HEK293 (cell line): ENCODE measurements at regions not wholly inside any gene's neighbourhood (a gene's known extent, or its start where the extent isn't known, plus 50 kb on each side); places are given as distances from the start of the nearest gene placed in this dataset.

Source experiments
- CTCF ChIA-PET: fragments of 350-600 bp; formaldehyde crosslinking; extraction: SDS; loops from one replicate; lab custom pipeline; 2021; ENCODE audit warnings: antibody characterized with exemption; lab: Yijun Ruan, JAX
- POLR2A ChIA-PET: fragments of 300-600 bp; formaldehyde crosslinking; extraction: SDS; loops from one replicate; lab custom pipeline; 2020; ENCODE audit warnings: antibody characterized with exemption, inconsistent platforms; lab: Yijun Ruan, JAX
- H3K27ac ChIP-seq: fragments of 200-500 bp; sonication (Bioruptor generic); 2 replicates; pipeline ENCODE4 v1.5.1; 2014; ENCODE audit warnings: low read depth, low read length, control low read depth, inconsistent platforms; ENCODE audit errors: extremely low read depth
- H3K36me3 ChIP-seq, 2 experiments: fragments of 200-500 bp in 1 of 2; sonication (Bioruptor generic) in 1 of 2; 1 replicate in 1 of 2; 2 replicates in 1 of 2; pipeline ENCODE4 v1.5.1; 2014 to 2017; ENCODE audit warnings: inconsistent platforms in 2 of 2, low read length in 2 of 2; ENCODE audit not compliant: control insufficient read depth in 2 of 2, insufficient read depth in 1 of 2
- H3K4me1 ChIP-seq: fragments of 200-500 bp; sonication (Bioruptor generic); 2 replicates; pipeline ENCODE4 v1.5.1; 2014; ENCODE audit warnings: mild to moderate bottlenecking, low read length, inconsistent platforms; ENCODE audit not compliant: control insufficient read depth, insufficient read depth
- H3K4me3 ChIP-seq: 2 replicates; pipeline ENCODE4 v1.5.1; 2011; ENCODE audit warnings: low read depth, mild to moderate bottlenecking, control low read depth, low read length, moderate library complexity
- H3K9me3 ChIP-seq: fragments of 200-500 bp; sonication (Bioruptor generic); 2 replicates; pipeline ENCODE4 v1.5.1; 2014; ENCODE audit warnings: low read depth, low read length, inconsistent platforms; ENCODE audit not compliant: control insufficient read depth, insufficient read depth
- ATF2 ChIP-seq: fragments of 450-650 bp; formaldehyde crosslinking; IDR thresholded peaks from 2 replicates; pipeline ENCODE4 v1.5.1; 2016; ENCODE audit warnings: missing biosample characterization, missing genetic modification characterization, low read depth
- BCL11A ChIP-seq: fragments of 450-650 bp; formaldehyde crosslinking; IDR thresholded peaks from 2 replicates; pipeline ENCODE4 v1.5.1; 2016; ENCODE audit warnings: low read depth, missing biosample characterization, missing genetic modification characterization
- BCL6B ChIP-seq: fragments of 450-650 bp; formaldehyde crosslinking; IDR thresholded peaks from 2 replicates; pipeline ENCODE4 v1.5.1; 2017; ENCODE audit warnings: missing biosample characterization, missing genetic modification characterization
- HOXD13 ChIP-seq: sonication (generic); formaldehyde crosslinking; IDR thresholded peaks from 2 replicates; pipeline ENCODE4 v1.8.0; 2022; ENCODE audit warnings: missing genetic modification reagents, borderline replicate concordance
- KLF16 ChIP-seq: fragments of 450-650 bp; formaldehyde crosslinking; IDR thresholded peaks from 2 replicates; pipeline ENCODE4 v1.5.1; 2017; ENCODE audit warnings: missing biosample characterization, missing genetic modification characterization
- OVOL3 ChIP-seq: fragments of 450-650 bp; formaldehyde crosslinking; IDR thresholded peaks from 2 replicates; pipeline ENCODE4 v1.5.1; 2016; ENCODE audit warnings: missing biosample characterization, missing genetic modification characterization
- SP2 ChIP-seq: fragments of 450-650 bp; formaldehyde crosslinking; IDR thresholded peaks from 2 replicates; pipeline ENCODE4 v1.5.1; 2016; ENCODE audit warnings: missing biosample characterization, missing genetic modification characterization
- TRIM28 ChIP-seq: IDR thresholded peaks from 2 replicates; pipeline ENCODE4 v1.6.1; 2011; ENCODE audit warnings: low read length, control low read depth, borderline replicate concordance
- YY1 ChIP-seq: fragments of 450-650 bp; formaldehyde crosslinking; IDR thresholded peaks from 2 replicates; pipeline ENCODE4 v1.5.1; 2018; ENCODE audit warnings: missing biosample characterization, missing genetic modification characterization
- ZFP3 ChIP-seq: fragments of 450-650 bp; formaldehyde crosslinking; IDR thresholded peaks from 2 replicates; pipeline ENCODE4 v1.5.1; 2016; ENCODE audit warnings: low read depth, missing biosample characterization, missing genetic modification characterization
- ZFP69B ChIP-seq: fragments of 450-650 bp; formaldehyde crosslinking; IDR thresholded peaks from 2 replicates; pipeline ENCODE4 v1.5.1; 2016; ENCODE audit warnings: missing biosample characterization, missing genetic modification characterization
- ZNF155 ChIP-seq: fragments of 450-650 bp; formaldehyde crosslinking; IDR thresholded peaks from 2 replicates; pipeline ENCODE4 v1.5.1; 2016; ENCODE audit warnings: missing biosample characterization, missing genetic modification characterization
- ZNF175 ChIP-seq: fragments of 450-650 bp; formaldehyde crosslinking; IDR thresholded peaks from 2 replicates; pipeline ENCODE4 v1.5.1; 2016; ENCODE audit warnings: missing biosample characterization, missing genetic modification characterization
- ZNF184 ChIP-seq: fragments of 450-650 bp; IDR thresholded peaks from 2 replicates; pipeline ENCODE4 v1.5.1; 2018; ENCODE audit warnings: missing biosample characterization, mild to moderate bottlenecking, missing genetic modification characterization
- ZNF23 ChIP-seq: fragments of 450-650 bp; formaldehyde crosslinking; IDR thresholded peaks from 2 replicates; pipeline ENCODE4 v1.5.1; 2016; ENCODE audit warnings: missing biosample characterization, missing genetic modification characterization, borderline replicate concordance
- ZNF26 ChIP-seq: fragments of 450-650 bp; formaldehyde crosslinking; IDR thresholded peaks from 2 replicates; pipeline ENCODE4 v1.5.1; 2016; ENCODE audit warnings: missing biosample characterization, missing genetic modification characterization
- ZNF280C ChIP-seq: fragments of 450-650 bp; formaldehyde crosslinking; IDR thresholded peaks from 2 replicates; pipeline ENCODE4 v1.5.1; 2016; ENCODE audit warnings: missing biosample characterization, missing genetic modification characterization
- ZNF391 ChIP-seq: fragments of 450-650 bp; formaldehyde crosslinking; IDR thresholded peaks from 2 replicates; pipeline ENCODE4 v1.5.1; 2016; ENCODE audit warnings: low read depth, missing biosample characterization, missing genetic modification characterization, borderline replicate concordance
- ZNF426 ChIP-seq: fragments of 450-650 bp; formaldehyde crosslinking; IDR thresholded peaks from 2 replicates; pipeline ENCODE4 v1.5.1; 2017; ENCODE audit warnings: missing biosample characterization, missing genetic modification characterization, mild to moderate bottlenecking, inconsistent platforms, moderate library complexity
- ZNF433 ChIP-seq: fragments of 450-650 bp; formaldehyde crosslinking; IDR thresholded peaks from 2 replicates; pipeline ENCODE4 v1.5.1; 2016; ENCODE audit warnings: missing biosample characterization, missing genetic modification characterization, low read depth
- ZNF555 ChIP-seq: fragments of 450-650 bp; formaldehyde crosslinking; conservative IDR thresholded peaks from 2 replicates; pipeline ENCODE4 v1.5.1; 2017; ENCODE audit warnings: missing biosample characterization, mild to moderate bottlenecking, missing genetic modification characterization, inconsistent platforms
- ZNF629 ChIP-seq: fragments of 450-650 bp; formaldehyde crosslinking; IDR thresholded peaks from 2 replicates; pipeline ENCODE4 v1.5.1; 2017; ENCODE audit warnings: missing biosample characterization, missing genetic modification characterization
- ZNF654 ChIP-seq: fragments of 450-650 bp; formaldehyde crosslinking; IDR thresholded peaks from 2 replicates; pipeline ENCODE4 v1.5.1; 2016; ENCODE audit warnings: low read depth, missing biosample characterization, missing genetic modification characterization
- ZNF658 ChIP-seq: fragments of 450-650 bp; formaldehyde crosslinking; IDR thresholded peaks from 2 replicates; pipeline ENCODE4; 2016; ENCODE audit warnings: missing biosample characterization, missing genetic modification characterization
- ZNF701 ChIP-seq: fragments of 450-650 bp; formaldehyde crosslinking; IDR thresholded peaks from 2 replicates; pipeline ENCODE4 v1.5.1; 2016; ENCODE audit warnings: missing biosample characterization, missing genetic modification characterization
- ZNF704 ChIP-seq: fragments of 450-650 bp; formaldehyde crosslinking; IDR thresholded peaks from 2 replicates; pipeline ENCODE4 v1.5.1; 2016; ENCODE audit warnings: missing biosample characterization, missing genetic modification characterization
- ZNF747 ChIP-seq: fragments of 450-650 bp; formaldehyde crosslinking; IDR thresholded peaks from 2 replicates; pipeline ENCODE4 v1.5.1; 2016; ENCODE audit warnings: missing biosample characterization, missing genetic modification characterization
- ZNF768 ChIP-seq: fragments of 450-650 bp; formaldehyde crosslinking; IDR thresholded peaks from 2 replicates; pipeline ENCODE4 v1.5.1; 2018; ENCODE audit warnings: missing biosample characterization, mild to moderate bottlenecking, missing genetic modification characterization
- ZNF785 ChIP-seq: fragments of 450-650 bp; formaldehyde crosslinking; IDR thresholded peaks from 2 replicates; pipeline ENCODE4 v1.5.1; 2016; ENCODE audit warnings: missing biosample characterization, missing genetic modification characterization
- ZSCAN16 ChIP-seq: fragments of 450-650 bp; formaldehyde crosslinking; IDR thresholded peaks from 2 replicates; pipeline ENCODE4 v1.5.1; 2016; ENCODE audit warnings: missing biosample characterization, missing genetic modification characterization

- TF ChIP-seq ZNF768 (tag by site-specific recombination): no peak
- no peak for TF ChIP-seq ZNF426
- TF ChIP-seq, all 188 proteins: peak for 6
Observed at GRCh38 chr13:80086304-80086721, 254.6 kb downstream of the SPRY2 start (continued).

- Histone ChIP-seq H3K27ac (no peak overlapping the region), H3K36me3 (no peaks in the 10 kb centered on the region), H3K9me3 (no peaks in the 10 kb centered on the region), H3K4me1 (no peaks in the 10 kb centered on the region), H3K4me3 (no peak overlapping the region)
- POLR2A ChIA-PET: interaction anchor here (0.6 kb wide), 1 partner anchor 194 kb away, joined by 5 read pairs; no protein-coding TSS in a partner anchor
- CTCF ChIA-PET: no interaction called here
- TF ChIP-seq ZNF654 (tag by site-specific recombination) (no peak), YY1 (tag by site-specific recombination) (no peak), ATF2 (no peak), BCL6B (no peak), ZFP3 (tag by site-specific recombination) (no peak), ZNF391 (no peak), ZNF26 (tag by site-specific recombination) (no peak), ZNF184 (tag by site-specific recombination) (no peak), ZNF433 (tag by site-specific recombination) (no peak), ZNF155 (tag by site-specific recombination) (no peak), OVOL3 (tag by site-specific recombination) (no peak), ZNF785 (tag by site-specific recombination) (no peak), ZNF629 (peak; percentile 30; the same call in 1 of the 2 replicates), BCL11A (tag by site-specific recombination) (no peak), ZNF280C (no peak), ZNF23 (tag by site-specific recombination) (no peak), ZNF704 (tag by site-specific recombination) (no peak), ZNF747 (no peak), ZNF658 (tag by site-specific recombination) (no peak), ZSCAN16 (no peak), HOXD13 (CRISPR knock-in tag) (no peak), SP2 (no peak), ZFP69B (tag by site-specific recombination) (no peak), ZNF555 (tag by site-specific recombination) (no peak), ZNF701 (tag by site-specific recombination) (no peak), ZNF175 (tag by site-specific recombination) (no peak), TRIM28 (peak; percentile 81; the same call in 1 of the 2 replicates), KLF16 (tag by site-specific recombination) (no peak)
Observed at GRCh38 chr13:80083853-80084676, 256.9 kb downstream of the SPRY2 start.
